ENCODE measurements at regions not wholly inside any gene's neighbourhood (a gene's known extent, or its start where the extent isn't known, plus 50 kb on each side); places are given as distances from the start of the nearest gene placed in this dataset.

GRCh38 chr9:16215353-16215680, 655.2 kb downstream of the BNC2 start:
- Histone ChIP-seq H3K36me3 (no peaks in the 10 kb centered on the region), H3K9me3 (no peaks in the 10 kb centered on the region), H3K27ac (no peak overlapping the region), H3K4me3 (no peak overlapping the region), H3K4me1 (peaks cover 0 to 15% of the 10 kb centered on the region in 2 donors), H3K27me3 (no peaks in the 10 kb centered on the region)
- no peak for DNase-seq (ENCODE audit: low spot score)
- no peak for TF ChIP-seq CTCF (IDR thresholded peaks at IDR 0.05)

- H3K27me3 ChIP-seq: no peaks in the 10 kb centered on the region
- no peak overlapping the region for H3K4me3 ChIP-seq
- no peak for DNase-seq (ENCODE audit: low spot score)
- H3K36me3 ChIP-seq: no peaks in the 10 kb centered on the region
- no peak for TF ChIP-seq CTCF (IDR thresholded peaks at IDR 0.05)
- H3K9me3 ChIP-seq: no peaks in the 10 kb centered on the region
- peaks cover 0 to 30% of the 10 kb centered on the region in 2 donors for H3K4me1 ChIP-seq
- H3K27ac ChIP-seq: no peak overlapping the region
These were observed 652.3 kb downstream of the BNC2 start for GRCh38 chr9:16217943-16218701.

GRCh38 chr9:16221366-16221765, 649.1 kb downstream of the BNC2 start:
- Histone ChIP-seq H3K36me3 (no peaks in the 10 kb centered on the region), H3K27me3 (no peaks in the 10 kb centered on the region), H3K4me1 (peaks cover 0 to 15% of the 10 kb centered on the region in 2 donors), H3K4me3 (no peak overlapping the region), H3K27ac (no peak overlapping the region), H3K9me3 (no peaks in the 10 kb centered on the region)
- no peak for TF ChIP-seq CTCF (IDR thresholded peaks at IDR 0.05)
- DNase-seq (ENCODE audit: low spot score): no peak

- Histone ChIP-seq H3K4me1 (peaks cover 0 to 15% of the 10 kb centered on the region in 2 donors), H3K4me3 (no peak overlapping the region), H3K9me3 (no peaks in the 10 kb centered on the region), H3K36me3 (no peaks in the 10 kb centered on the region), H3K27me3 (no peaks in the 10 kb centered on the region), H3K27ac (peak overlapping the region in 1 of 2 donors; percentile 2)
- TF ChIP-seq CTCF (IDR thresholded peaks at IDR 0.05): no peak
- no peak for DNase-seq (ENCODE audit: low spot score)
These were observed 648.5 kb downstream of the BNC2 start for GRCh38 chr9:16221822-16222547.

GRCh38 chr9:16223074-16223871, 647.2 kb downstream of the BNC2 start:
- Histone ChIP-seq H3K4me3 (no peak overlapping the region), H3K9me3 (no peaks in the 10 kb centered on the region), H3K4me1 (peaks cover 0 to 15% of the 10 kb centered on the region in 2 donors), H3K27ac (no peak overlapping the region), H3K27me3 (no peaks in the 10 kb centered on the region), H3K36me3 (no peaks in the 10 kb centered on the region)
- no peak for DNase-seq (ENCODE audit: low spot score)
- TF ChIP-seq CTCF (IDR thresholded peaks at IDR 0.05): no peak

All from right atrium auricular region (tissue), 2 donors.